HS-5 (cell line): ENCODE measurements at regions not wholly inside any gene's neighbourhood (a gene's known extent, or its start where the extent isn't known, plus 50 kb on each side); places are given as distances from the start of the nearest gene placed in this dataset.
A peak's percentile ranks its signal among the peaks of the same experiment; 100 is the strongest.

Experiments
- DNase-seq: peaks from one replicate; pipeline ENCODE4 v3.0.0-alpha.2; 2012; ENCODE audit warnings: low read depth

GRCh38 chr3:80215191-80215590, 447.4 kb upstream of the ROBO1 start:
- no peak for DNase-seq

- no peak for DNase-seq
Observed at GRCh38 chr3:80213086-80213485, 445.3 kb upstream of the ROBO1 start.

GRCh38 chr3:80192936-80193335, 425.1 kb upstream of the ROBO1 start:
- peak; percentile 15 for DNase-seq

GRCh38 chr3:80190051-80190450, 422.3 kb upstream of the ROBO1 start:
- DNase-seq, result peak; percentile 81

- no peak for DNase-seq
Observed at GRCh38 chr3:80187981-80188380, 420.2 kb upstream of the ROBO1 start.

GRCh38 chr3:80159990-80160506, 392.2 kb upstream of the ROBO1 start:
- DNase-seq, result no peak

- no peak for DNase-seq
Observed at GRCh38 chr3:80158332-80158731, 390.5 kb upstream of the ROBO1 start.

GRCh38 chr3:80157546-80157945, 389.7 kb upstream of the ROBO1 start:
- no peak for DNase-seq

GRCh38 chr3:80152692-80153091, 384.9 kb upstream of the ROBO1 start:
- no peak for DNase-seq

- no peak for DNase-seq
Observed at GRCh38 chr3:80142714-80143113, 374.9 kb upstream of the ROBO1 start.

- DNase-seq, result no peak
Observed at GRCh38 chr3:80141557-80141956, 373.8 kb upstream of the ROBO1 start.

GRCh38 chr3:80116281-80116680, 348.5 kb upstream of the ROBO1 start:
- no peak for DNase-seq

- DNase-seq, result no peak
Observed at GRCh38 chr3:80114694-80115093, 346.9 kb upstream of the ROBO1 start.

- no peak for DNase-seq
Observed at GRCh38 chr3:80113331-80113730, 345.5 kb upstream of the ROBO1 start.

- no peak for DNase-seq
Observed at GRCh38 chr3:80099559-80100066, 331.8 kb upstream of the ROBO1 start.

- no peak for DNase-seq
Observed at GRCh38 chr3:80097674-80098073, 329.9 kb upstream of the ROBO1 start.

GRCh38 chr3:80096909-80097308, 329.1 kb upstream of the ROBO1 start:
- no peak for DNase-seq

GRCh38 chr3:80094589-80094988, 326.8 kb upstream of the ROBO1 start:
- no peak for DNase-seq

GRCh38 chr3:80087767-80088166, 320.0 kb upstream of the ROBO1 start:
- DNase-seq, result peak; percentile 56

GRCh38 chr3:80086426-80086825, 318.6 kb upstream of the ROBO1 start:
- no peak for DNase-seq

GRCh38 chr3:80079886-80080285, 312.1 kb upstream of the ROBO1 start:
- DNase-seq, result no peak

- no peak for DNase-seq
Observed at GRCh38 chr3:80068459-80068858, 300.7 kb upstream of the ROBO1 start.

GRCh38 chr3:80063535-80063934, 295.7 kb upstream of the ROBO1 start:
- DNase-seq, result no peak

- no peak for DNase-seq
Observed at GRCh38 chr3:80060664-80061063, 292.9 kb upstream of the ROBO1 start.

- no peak for DNase-seq
Observed at GRCh38 chr3:80055306-80055705, 287.5 kb upstream of the ROBO1 start.
